SH-SY5Y (cell line): ENCODE measurements at regions not wholly inside any gene's neighbourhood (a gene's known extent, or its start where the extent isn't known, plus 50 kb on each side); places are given as distances from the start of the nearest gene placed in this dataset.

ENCODE experiments used
- GATA2 ChIP-seq: IDR thresholded peaks from 2 replicates; pipeline ENCODE4 v1.6.1; 2011; ENCODE audit warnings: mild to moderate bottlenecking, low read depth, low read length
- GATA3 ChIP-seq: IDR thresholded peaks from 2 replicates; pipeline ENCODE4 v1.6.1; 2011; ENCODE audit warnings: low read depth, mild to moderate bottlenecking, low read length, moderate library complexity

GRCh38 chr10:105879401-105879800, 1238.3 kb downstream of the SORCS3 start:
- TF ChIP-seq GATA3, result no peak
- no peak for TF ChIP-seq GATA2

- no peak for TF ChIP-seq GATA2
- TF ChIP-seq GATA3, result no peak
These were observed 1234.0 kb downstream of the SORCS3 start for GRCh38 chr10:105875050-105875449.

- TF ChIP-seq GATA2 (no peak), GATA3 (no peak)
These were observed 1231.6 kb downstream of the SORCS3 start for GRCh38 chr10:105872665-105873064.

- TF ChIP-seq GATA3 (no peak), GATA2 (no peak)
These were observed 1227.8 kb downstream of the SORCS3 start for GRCh38 chr10:105868935-105869334.

- TF ChIP-seq GATA2 (no peak), GATA3 (no peak)
These were observed 1223.8 kb downstream of the SORCS3 start for GRCh38 chr10:105864854-105865253.

- no peak for TF ChIP-seq GATA3
- TF ChIP-seq GATA2, result no peak
These were observed 1216.5 kb downstream of the SORCS3 start for GRCh38 chr10:105857268-105858264.

GRCh38 chr10:105855791-105856190, 1214.7 kb downstream of the SORCS3 start:
- TF ChIP-seq GATA2, result no peak
- no peak for TF ChIP-seq GATA3

GRCh38 chr10:105844676-105845570, 1203.8 kb downstream of the SORCS3 start:
- no peak for TF ChIP-seq GATA2
- TF ChIP-seq GATA3, result no peak

- TF ChIP-seq GATA3 (no peak), GATA2 (no peak)
These were observed 1203.2 kb downstream of the SORCS3 start for GRCh38 chr10:105844241-105844640.

GRCh38 chr10:105843786-105844185, 1202.7 kb downstream of the SORCS3 start:
- TF ChIP-seq GATA3, result no peak
- no peak for TF ChIP-seq GATA2

GRCh38 chr10:105840288-105840770, 1199.2 kb downstream of the SORCS3 start:
- TF ChIP-seq GATA3 (no peak), GATA2 (no peak)

GRCh38 chr10:105838392-105838791, 1197.3 kb downstream of the SORCS3 start:
- no peak for TF ChIP-seq GATA3
- TF ChIP-seq GATA2, result no peak

GRCh38 chr10:105837951-105838350, 1196.9 kb downstream of the SORCS3 start:
- no peak for TF ChIP-seq GATA3
- no peak; the same call in 1 of the 2 replicates for TF ChIP-seq GATA2
